ENCODE measurements at regions not wholly inside any gene's neighbourhood (a gene's known extent, or its start where the extent isn't known, plus 50 kb on each side); places are given as distances from the start of the nearest gene placed in this dataset.

DNA sequence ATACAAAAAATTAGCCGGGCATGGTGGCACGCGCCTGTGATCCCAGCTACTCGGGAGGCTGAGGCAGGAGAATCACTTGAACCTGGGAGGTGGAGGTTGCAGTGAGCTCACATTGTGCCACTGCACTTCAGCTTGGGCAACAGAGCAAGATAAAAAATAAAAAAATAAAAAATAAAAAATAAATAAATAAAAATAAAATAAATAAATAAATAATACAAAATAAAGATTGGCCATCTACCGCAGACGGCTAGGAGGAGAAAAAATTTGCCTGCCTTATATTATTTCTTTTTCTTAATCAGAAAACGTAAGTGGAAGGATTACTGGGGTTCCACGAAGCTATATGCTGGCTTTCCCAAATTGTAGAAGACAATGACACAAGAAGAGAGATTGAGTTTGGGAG is 229.7 kb downstream of the EPHA4 start:
- H3K36me3 ChIP-seq (ENCODE audit: control insufficient read depth in 4 of 4, insufficient read depth in 4 of 4, low read length in 4 of 4) = no peaks in the 10 kb centered on the region
- ATAC-seq (ENCODE audit: insufficient read depth, low FRiP score) (no peak), DNase-seq (no peak)
- TF ChIP-seq, protein P1, sequence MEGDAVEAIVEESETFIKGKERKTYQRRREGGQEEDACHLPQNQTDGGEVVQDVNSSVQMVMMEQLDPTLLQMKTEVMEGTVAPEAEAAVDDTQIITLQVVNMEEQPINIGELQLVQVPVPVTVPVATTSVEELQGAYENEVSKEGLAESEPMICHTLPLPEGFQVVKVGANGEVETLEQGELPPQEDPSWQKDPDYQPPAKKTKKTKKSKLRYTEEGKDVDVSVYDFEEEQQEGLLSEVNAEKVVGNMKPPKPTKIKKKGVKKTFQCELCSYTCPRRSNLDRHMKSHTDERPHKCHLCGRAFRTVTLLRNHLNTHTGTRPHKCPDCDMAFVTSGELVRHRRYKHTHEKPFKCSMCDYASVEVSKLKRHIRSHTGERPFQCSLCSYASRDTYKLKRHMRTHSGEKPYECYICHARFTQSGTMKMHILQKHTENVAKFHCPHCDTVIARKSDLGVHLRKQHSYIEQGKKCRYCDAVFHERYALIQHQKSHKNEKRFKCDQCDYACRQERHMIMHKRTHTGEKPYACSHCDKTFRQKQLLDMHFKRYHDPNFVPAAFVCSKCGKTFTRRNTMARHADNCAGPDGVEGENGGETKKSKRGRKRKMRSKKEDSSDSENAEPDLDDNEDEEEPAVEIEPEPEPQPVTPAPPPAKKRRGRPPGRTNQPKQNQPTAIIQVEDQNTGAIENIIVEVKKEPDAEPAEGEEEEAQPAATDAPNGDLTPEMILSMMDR (IDR thresholded peaks at IDR 0.05; ENCODE audit: control extremely low read depth, extremely low read depth) = no peak
- no peak overlapping the region for H3K27ac ChIP-seq (ENCODE audit: low read depth in 1 of 2, low read length in 1 of 2)
- H3K4me3 ChIP-seq = no peak overlapping the region
- no peak overlapping the region for H3K9ac ChIP-seq (ENCODE audit: insufficient read depth in 1 of 2, low read length in 2 of 2)
- no peaks in the 10 kb centered on the region for H3K27me3 ChIP-seq (ENCODE audit: control insufficient read depth in 3 of 3, insufficient read depth in 3 of 3, low read length in 2 of 3)
- WGBS, 2 donors = 80 to 87% methylated on average over 8 of the region's 8 CpGs
- no peaks in the 10 kb centered on the region for H3K4me1 ChIP-seq (ENCODE audit: control insufficient read depth in 5 of 5, insufficient read depth in 5 of 5, low read length in 5 of 5)
- no peaks in the 10 kb centered on the region for H3K9me3 ChIP-seq (ENCODE audit: control insufficient read depth in 4 of 4, insufficient read depth in 3 of 4, low read length in 3 of 4)

DNA sequence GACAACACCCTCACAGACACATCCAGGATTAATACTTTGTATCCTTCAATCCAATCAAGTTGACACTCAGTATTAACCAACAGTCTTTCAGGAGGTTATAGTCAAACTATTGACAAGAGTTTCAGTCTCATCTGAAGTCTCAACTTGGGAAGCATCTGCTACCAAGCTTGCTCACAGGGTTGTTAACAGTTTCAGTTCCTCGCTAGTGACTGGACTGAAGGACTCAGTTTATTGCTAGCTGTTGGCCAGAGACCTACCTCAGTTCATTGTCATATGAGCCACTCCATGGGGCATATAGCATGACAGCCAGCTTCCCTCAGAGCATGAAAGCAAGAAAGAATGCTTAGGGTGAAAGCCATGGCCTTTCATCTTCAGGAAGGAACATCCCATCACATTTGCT is 228.6 kb downstream of the EPHA4 start:
- 89 to 98% methylated on average over 1 of the region's 1 CpG for WGBS, 2 donors
- H3K27me3 ChIP-seq (ENCODE audit: control insufficient read depth in 3 of 3, insufficient read depth in 3 of 3, low read length in 2 of 3) = no peaks in the 10 kb centered on the region
- TF ChIP-seq, protein P1 (IDR thresholded peaks at IDR 0.05; ENCODE audit: control extremely low read depth, extremely low read depth) = no peak
- ATAC-seq (ENCODE audit: insufficient read depth, low FRiP score) (no peak), DNase-seq (no peak)
- H3K4me3 ChIP-seq = no peak overlapping the region
- H3K9me3 ChIP-seq (ENCODE audit: control insufficient read depth in 4 of 4, insufficient read depth in 3 of 4, low read length in 3 of 4) = no peaks in the 10 kb centered on the region
- no peaks in the 10 kb centered on the region for H3K4me1 ChIP-seq (ENCODE audit: control insufficient read depth in 5 of 5, insufficient read depth in 5 of 5, low read length in 5 of 5)
- no peak overlapping the region for H3K9ac ChIP-seq (ENCODE audit: insufficient read depth in 1 of 2, low read length in 2 of 2)
- H3K27ac ChIP-seq (ENCODE audit: low read depth in 1 of 2, low read length in 1 of 2) = no peak overlapping the region
- no peaks in the 10 kb centered on the region for H3K36me3 ChIP-seq (ENCODE audit: control insufficient read depth in 4 of 4, insufficient read depth in 4 of 4, low read length in 4 of 4)

DNA sequence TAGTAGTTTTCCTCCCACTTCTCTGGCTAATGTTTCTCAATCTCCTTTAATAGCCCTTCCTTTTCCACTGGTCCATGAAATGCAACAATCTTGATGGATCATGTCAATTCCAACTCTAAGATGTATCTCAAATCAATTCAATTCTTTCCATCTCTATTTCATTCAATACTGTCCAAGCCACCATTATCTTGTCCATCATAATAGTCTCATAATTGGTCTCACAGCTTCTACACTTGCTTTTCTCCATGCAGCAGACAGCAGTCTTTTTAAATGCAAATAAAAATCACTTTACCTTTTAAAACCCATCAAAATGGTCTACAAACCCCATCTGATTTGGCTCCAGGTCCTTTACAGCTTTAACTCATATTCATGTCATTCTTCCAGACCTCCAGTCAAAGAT is 226.6 kb downstream of the EPHA4 start:
- TF ChIP-seq, protein P1 (IDR thresholded peaks at IDR 0.05; ENCODE audit: control extremely low read depth, extremely low read depth) = no peak
- H3K4me1 ChIP-seq (ENCODE audit: control insufficient read depth in 5 of 5, insufficient read depth in 5 of 5, low read length in 5 of 5) = no peaks in the 10 kb centered on the region
- no peaks in the 10 kb centered on the region for H3K36me3 ChIP-seq (ENCODE audit: control insufficient read depth in 4 of 4, insufficient read depth in 4 of 4, low read length in 4 of 4)
- ATAC-seq (ENCODE audit: insufficient read depth, low FRiP score) (no peak), DNase-seq (no peak)
- H3K9me3 ChIP-seq (ENCODE audit: control insufficient read depth in 4 of 4, insufficient read depth in 3 of 4, low read length in 3 of 4) = no peaks in the 10 kb centered on the region
- no peaks in the 10 kb centered on the region for H3K27me3 ChIP-seq (ENCODE audit: control insufficient read depth in 3 of 3, insufficient read depth in 3 of 3, low read length in 2 of 3)
- H3K9ac ChIP-seq (ENCODE audit: insufficient read depth in 1 of 2, low read length in 2 of 2) = no peak overlapping the region
- no peak overlapping the region for H3K27ac ChIP-seq (ENCODE audit: low read depth in 1 of 2, low read length in 1 of 2)
- no peak overlapping the region for H3K4me3 ChIP-seq

DNA sequence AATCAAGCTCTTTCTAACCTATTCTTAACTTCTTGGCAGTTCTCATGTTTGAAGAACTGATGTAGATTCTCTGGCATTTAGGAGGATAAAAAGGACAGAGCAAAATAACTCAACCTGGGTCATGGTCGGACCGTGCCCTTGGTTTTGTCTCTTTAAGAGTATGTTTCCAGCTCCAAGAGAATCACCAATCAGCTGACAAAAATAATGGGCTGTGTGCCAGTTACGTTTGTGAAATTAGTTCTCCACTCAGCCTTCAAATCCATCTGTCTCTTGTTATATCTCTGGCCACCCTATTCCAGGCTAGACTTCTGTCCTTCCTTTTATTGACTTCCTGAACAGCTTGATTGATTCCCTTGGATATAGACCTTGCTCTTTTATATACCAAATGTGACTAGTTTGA is 225.7 kb downstream of the EPHA4 start:
- Histone ChIP-seq H3K27me3 (ENCODE audit: control insufficient read depth in 3 of 3, insufficient read depth in 3 of 3, low read length in 2 of 3) (no peaks in the 10 kb centered on the region), H3K4me3 (no peak overlapping the region), H3K4me1 (ENCODE audit: control insufficient read depth in 5 of 5, insufficient read depth in 5 of 5, low read length in 5 of 5) (no peaks in the 10 kb centered on the region), H3K27ac (ENCODE audit: low read depth in 1 of 2, low read length in 1 of 2) (no peak overlapping the region), H3K36me3 (ENCODE audit: control insufficient read depth in 4 of 4, insufficient read depth in 4 of 4, low read length in 4 of 4) (no peaks in the 10 kb centered on the region), H3K9ac (ENCODE audit: insufficient read depth in 1 of 2, low read length in 2 of 2) (no peak overlapping the region), H3K9me3 (ENCODE audit: control insufficient read depth in 4 of 4, insufficient read depth in 3 of 4, low read length in 3 of 4) (no peaks in the 10 kb centered on the region)
- TF ChIP-seq, protein P1 (IDR thresholded peaks at IDR 0.05; ENCODE audit: control extremely low read depth, extremely low read depth) = no peak
- DNase-seq (peak in 1 of 3 donors; percentile 40), ATAC-seq (ENCODE audit: insufficient read depth, low FRiP score) (no peak)
- 57 to 70% methylated on average over 3 of the region's 3 CpGs for WGBS, 2 donors

All from lung (tissue), 11 donors.